ENCODE measurements at regions not wholly inside any gene's neighbourhood (a gene's known extent, or its start where the extent isn't known, plus 50 kb on each side); places are given as distances from the start of the nearest gene placed in this dataset.

DNA sequence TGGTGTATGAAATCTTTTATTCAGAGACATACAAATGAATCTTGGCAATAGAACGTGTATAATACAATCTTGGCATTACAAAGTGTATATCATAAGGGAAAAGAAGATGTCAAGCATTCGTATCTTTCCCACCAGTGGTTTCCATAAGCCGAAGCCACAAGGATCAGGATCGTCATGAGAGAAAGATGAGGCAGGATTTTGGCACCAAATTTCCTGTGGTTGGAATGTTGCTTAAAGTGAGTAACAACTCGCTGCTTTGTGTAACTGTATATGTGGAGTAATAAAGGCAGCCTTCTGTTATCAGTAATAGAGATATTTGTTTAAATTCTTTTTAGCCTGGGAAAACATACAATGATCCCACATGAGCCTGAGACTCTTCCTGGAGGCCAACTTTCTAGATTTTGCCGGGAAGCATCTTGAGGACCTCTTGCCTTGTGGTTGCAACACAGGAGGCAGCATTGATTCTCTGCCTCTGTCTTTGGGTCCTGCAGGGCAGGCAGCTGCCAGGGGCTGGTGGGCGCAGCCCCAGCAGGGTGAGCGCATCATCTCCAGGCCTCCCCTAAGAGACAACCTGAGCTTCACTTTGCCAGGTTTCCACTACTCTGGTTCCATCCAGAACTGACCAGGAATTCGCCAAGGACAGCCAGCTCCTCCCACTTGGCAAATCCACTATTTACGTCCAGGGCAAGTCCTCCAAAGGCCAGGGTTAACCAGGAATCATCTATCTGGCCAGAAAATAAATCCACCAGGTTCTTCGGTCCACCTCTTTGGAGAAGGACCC, 230.9 kb upstream of the SULF2 start:
- TF ChIP-seq, protein P1, sequence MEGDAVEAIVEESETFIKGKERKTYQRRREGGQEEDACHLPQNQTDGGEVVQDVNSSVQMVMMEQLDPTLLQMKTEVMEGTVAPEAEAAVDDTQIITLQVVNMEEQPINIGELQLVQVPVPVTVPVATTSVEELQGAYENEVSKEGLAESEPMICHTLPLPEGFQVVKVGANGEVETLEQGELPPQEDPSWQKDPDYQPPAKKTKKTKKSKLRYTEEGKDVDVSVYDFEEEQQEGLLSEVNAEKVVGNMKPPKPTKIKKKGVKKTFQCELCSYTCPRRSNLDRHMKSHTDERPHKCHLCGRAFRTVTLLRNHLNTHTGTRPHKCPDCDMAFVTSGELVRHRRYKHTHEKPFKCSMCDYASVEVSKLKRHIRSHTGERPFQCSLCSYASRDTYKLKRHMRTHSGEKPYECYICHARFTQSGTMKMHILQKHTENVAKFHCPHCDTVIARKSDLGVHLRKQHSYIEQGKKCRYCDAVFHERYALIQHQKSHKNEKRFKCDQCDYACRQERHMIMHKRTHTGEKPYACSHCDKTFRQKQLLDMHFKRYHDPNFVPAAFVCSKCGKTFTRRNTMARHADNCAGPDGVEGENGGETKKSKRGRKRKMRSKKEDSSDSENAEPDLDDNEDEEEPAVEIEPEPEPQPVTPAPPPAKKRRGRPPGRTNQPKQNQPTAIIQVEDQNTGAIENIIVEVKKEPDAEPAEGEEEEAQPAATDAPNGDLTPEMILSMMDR (IDR thresholded peaks at IDR 0.05; ENCODE audit: borderline replicate concordance, extremely low read depth, low read length, poor library complexity, severe bottlenecking): no peak
- TF ChIP-seq EZH2 (IDR thresholded peaks at IDR 0.05; ENCODE audit: borderline replicate concordance, low read depth, low read length, severe bottlenecking): no peak
